Hepatocyte (in vitro differentiated cells): ENCODE measurements at regions not wholly inside any gene's neighbourhood (a gene's known extent, or its start where the extent isn't known, plus 50 kb on each side); places are given as distances from the start of the nearest gene placed in this dataset.

Experiments
- DNase-seq: peaks from one replicate; pipeline ENCODE4 v3.0.0-alpha.2; 2016; ENCODE audit warnings: low spot score
- H2AFZ ChIP-seq: fragments of 200-600 bp; sonication (generic); 2 replicates; pipeline ENCODE4 v1.6.0; 2016; ENCODE audit warnings: antibody characterized with exemption, mild to moderate bottlenecking
- H3K27ac ChIP-seq: fragments of 200-600 bp; sonication (generic); 2 replicates; pipeline ENCODE4 v1.5.1; 2016; ENCODE audit warnings: mild to moderate bottlenecking
- H3K27me3 ChIP-seq: fragments of 200-600 bp; sonication (generic); 2 replicates; pipeline ENCODE4 v1.6.1; 2016
- H3K36me3 ChIP-seq: fragments of 200-600 bp; sonication (generic); replicated peaks from 2 replicates; pipeline ENCODE4 v1.5.1; 2016; ENCODE audit warnings: low read depth; ENCODE audit not compliant: insufficient read depth
- H3K4me1 ChIP-seq: fragments of 200-600 bp; sonication (generic); 2 replicates; pipeline ENCODE4 v1.5.1; 2016; ENCODE audit warnings: mild to moderate bottlenecking, moderate library complexity; ENCODE audit not compliant: insufficient read depth
- H3K4me2 ChIP-seq: fragments of 200-600 bp; sonication (generic); 2 replicates; pipeline ENCODE4 v1.6.0; 2016
- H3K4me3 ChIP-seq: fragments of 200-600 bp; sonication (generic); 2 replicates; pipeline ENCODE4 v1.5.1; 2016; ENCODE audit warnings: mild to moderate bottlenecking
- H3K79me2 ChIP-seq: fragments of 200-600 bp; sonication (generic); 2 replicates; pipeline ENCODE4 v1.6.0; 2017; ENCODE audit warnings: mild to moderate bottlenecking
- H3K9me2 ChIP-seq: fragments of 200-600 bp; sonication (generic); replicated peaks from 2 replicates; pipeline ENCODE4 v1.6.0; 2017; ENCODE audit warnings: mild to moderate bottlenecking; ENCODE audit not compliant: insufficient read depth
- H3K9me3 ChIP-seq: fragments of 200-600 bp; sonication (generic); 2 replicates; pipeline ENCODE4 v1.5.1; 2016; ENCODE audit warnings: low read depth, mild to moderate bottlenecking
- H4K20me1 ChIP-seq: fragments of 200-600 bp; sonication (generic); 2 replicates; pipeline ENCODE4 v1.6.0; 2016; ENCODE audit warnings: mild to moderate bottlenecking; ENCODE audit not compliant: insufficient read depth, poor library complexity, severe bottlenecking
- EZH2 ChIP-seq: fragments of 200-600 bp; sonication (generic); IDR thresholded peaks from 2 replicates; pipeline ENCODE4 v1.6.1; 2016; ENCODE audit warnings: antibody characterized with exemption, mild to moderate bottlenecking, borderline replicate concordance
- EZH2phosphoT487 ChIP-seq: fragments of 200-600 bp; sonication (generic); IDR thresholded peaks from one replicate; pipeline ENCODE4 v1.6.1; 2018; ENCODE audit warnings: antibody characterized with exemption, mild to moderate bottlenecking, low read depth, moderate library complexity; ENCODE audit not compliant: unreplicated experiment, severe bottlenecking
- WGBS: methylation state at CpG from one replicate; pipeline ENCODE4 v1.1.6; 2016; ENCODE audit warnings: low lambda C conversion rate; ENCODE audit errors: missing lambda C conversion rate; 5-methylcytosine and 5-hydroxymethylcytosine counted together
- TF ChIP-seq, protein P1 (sequence below): fragments of 200-600 bp; sonication (generic); IDR thresholded peaks from 2 replicates; pipeline ENCODE4 v1.5.1; 2016; ENCODE audit warnings: antibody characterized with exemption, mild to moderate bottlenecking; ENCODE audit not compliant: poor library complexity

- H3K79me2 ChIP-seq, result no peaks in the 10 kb centered on the region
- H4K20me1 ChIP-seq, result no peaks in the 10 kb centered on the region
- no peak overlapping the region for H2AFZ ChIP-seq
- no peaks in the 10 kb centered on the region for H3K36me3 ChIP-seq
- H3K9me2 ChIP-seq, result no peaks in the 10 kb centered on the region
- no peaks in the 10 kb centered on the region for H3K4me1 ChIP-seq
- no peak overlapping the region for H3K27ac ChIP-seq
- H3K27me3 ChIP-seq, result no peaks in the 10 kb centered on the region
- no peak overlapping the region for H3K4me3 ChIP-seq
- 76% methylated on average over 8 of the region's 8 CpGs for WGBS
- no peak for DNase-seq
- H3K4me2 ChIP-seq, result no peak overlapping the region
- H3K9me3 ChIP-seq, result no peaks in the 10 kb centered on the region
- TF ChIP-seq, protein P1, sequence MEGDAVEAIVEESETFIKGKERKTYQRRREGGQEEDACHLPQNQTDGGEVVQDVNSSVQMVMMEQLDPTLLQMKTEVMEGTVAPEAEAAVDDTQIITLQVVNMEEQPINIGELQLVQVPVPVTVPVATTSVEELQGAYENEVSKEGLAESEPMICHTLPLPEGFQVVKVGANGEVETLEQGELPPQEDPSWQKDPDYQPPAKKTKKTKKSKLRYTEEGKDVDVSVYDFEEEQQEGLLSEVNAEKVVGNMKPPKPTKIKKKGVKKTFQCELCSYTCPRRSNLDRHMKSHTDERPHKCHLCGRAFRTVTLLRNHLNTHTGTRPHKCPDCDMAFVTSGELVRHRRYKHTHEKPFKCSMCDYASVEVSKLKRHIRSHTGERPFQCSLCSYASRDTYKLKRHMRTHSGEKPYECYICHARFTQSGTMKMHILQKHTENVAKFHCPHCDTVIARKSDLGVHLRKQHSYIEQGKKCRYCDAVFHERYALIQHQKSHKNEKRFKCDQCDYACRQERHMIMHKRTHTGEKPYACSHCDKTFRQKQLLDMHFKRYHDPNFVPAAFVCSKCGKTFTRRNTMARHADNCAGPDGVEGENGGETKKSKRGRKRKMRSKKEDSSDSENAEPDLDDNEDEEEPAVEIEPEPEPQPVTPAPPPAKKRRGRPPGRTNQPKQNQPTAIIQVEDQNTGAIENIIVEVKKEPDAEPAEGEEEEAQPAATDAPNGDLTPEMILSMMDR, result no peak
- TF ChIP-seq EZH2phosphoT487 (no peak), EZH2 (no peak)
Observed at GRCh38 chr1:168391851-168392681, 111.4 kb downstream of the TBX19 start.

- H3K4me1 ChIP-seq, result no peaks in the 10 kb centered on the region
- no peak for DNase-seq
- no peaks in the 10 kb centered on the region for H4K20me1 ChIP-seq
- H3K27ac ChIP-seq, result no peak overlapping the region
- TF ChIP-seq, protein P1, result no peak
- TF ChIP-seq EZH2 (no peak), EZH2phosphoT487 (no peak)
- no peak overlapping the region for H2AFZ ChIP-seq
- no peaks in the 10 kb centered on the region for H3K9me3 ChIP-seq
- no peaks in the 10 kb centered on the region for H3K9me2 ChIP-seq
- no peaks in the 10 kb centered on the region for H3K79me2 ChIP-seq
- no peaks in the 10 kb centered on the region for H3K36me3 ChIP-seq
- H3K4me3 ChIP-seq, result no peak overlapping the region
- WGBS, result 88% methylated on average over 2 of the region's 2 CpGs
- H3K4me2 ChIP-seq, result no peak overlapping the region
- H3K27me3 ChIP-seq, result no peaks in the 10 kb centered on the region
Observed at GRCh38 chr1:168390271-168390670, 109.6 kb downstream of the TBX19 start.

DNA sequence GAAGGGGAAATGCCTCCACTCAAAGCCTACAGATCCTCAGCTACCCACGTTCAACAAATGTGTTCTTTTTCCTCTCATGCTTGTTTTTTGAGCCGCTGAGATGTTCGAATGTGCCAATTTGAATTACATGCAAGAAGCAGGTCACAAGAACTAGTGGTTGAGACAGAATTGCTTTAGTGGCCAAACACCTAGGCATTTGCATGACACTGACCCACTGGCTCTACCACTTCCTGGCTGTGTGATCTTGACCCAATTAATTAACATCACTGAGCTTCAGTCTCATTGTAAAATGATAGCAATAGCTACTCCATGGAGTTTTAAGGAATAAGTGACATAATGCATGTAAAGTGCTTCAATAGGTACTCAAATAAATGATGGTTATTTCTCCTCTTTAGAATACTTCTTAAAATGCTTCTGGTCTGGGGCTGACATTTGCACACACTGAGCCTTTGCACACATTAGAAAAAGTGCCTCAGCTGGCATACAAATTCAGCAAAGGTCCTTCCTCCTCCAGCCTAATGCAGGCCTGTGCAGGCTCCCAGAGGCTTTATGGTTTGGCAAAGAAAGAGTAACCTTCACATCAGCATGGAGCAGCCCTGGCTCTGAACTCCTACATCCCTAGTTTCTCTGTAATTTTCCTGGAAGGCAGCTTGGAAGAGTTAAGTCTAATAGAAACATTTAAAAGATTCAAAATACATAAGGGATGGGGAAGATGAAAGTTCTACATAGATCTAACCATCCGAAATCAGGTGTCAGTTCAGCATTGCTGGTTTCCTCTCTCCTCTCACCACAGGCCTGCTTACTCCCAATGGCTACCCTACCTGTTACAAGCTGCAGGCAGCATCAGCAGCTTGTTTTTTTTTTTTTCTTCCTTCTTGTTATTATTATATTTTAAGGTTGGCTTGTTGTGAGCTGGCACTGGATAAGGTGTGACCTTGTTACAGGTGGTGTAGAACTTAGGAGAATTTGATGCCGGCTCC is 107.4 kb downstream of the TBX19 start:
- no peak for DNase-seq
- Histone ChIP-seq H2AFZ (no peak overlapping the region), H4K20me1 (no peaks in the 10 kb centered on the region), H3K36me3 (no peaks in the 10 kb centered on the region), H3K9me2 (no peaks in the 10 kb centered on the region), H3K79me2 (no peaks in the 10 kb centered on the region), H3K27me3 (no peaks in the 10 kb centered on the region), H3K4me2 (peak overlapping the region; percentile 60), H3K9me3 (no peaks in the 10 kb centered on the region), H3K4me3 (no peak overlapping the region), H3K27ac (no peak overlapping the region), H3K4me1 (no peaks in the 10 kb centered on the region)
- 69% methylated on average over 5 of the region's 5 CpGs for WGBS
- TF ChIP-seq EZH2phosphoT487 (no peak), EZH2 (no peak)
- TF ChIP-seq, protein P1, result no peak
